Breast epithelium (tissue), 4 donors: ENCODE measurements at regions not wholly inside any gene's neighbourhood (a gene's known extent, or its start where the extent isn't known, plus 50 kb on each side); places are given as distances from the start of the nearest gene placed in this dataset.

Source experiments
- DNase-seq, 2 donors: peaks; one replicate each; pipeline ENCODE4 v3.0.0-alpha.2; 2019; ENCODE audit warnings: low spot score in 2 of 2
- H3K27ac ChIP-seq, 2 donors: fragments of 200-600 bp; sonication (generic) in 1 of 2; one replicate each; pipeline ENCODE4 v1.5.1; 2016 to 2019; ENCODE audit warnings: mild to moderate bottlenecking in 1 of 2
- H3K27me3 ChIP-seq, 2 donors: fragments of 200-600 bp; sonication (generic) in 1 of 2; one replicate each; pipeline versions ENCODE4 v1.5.1 to v1.6.0; 2017 to 2019; ENCODE audit warnings: control low read depth in 1 of 2, mild to moderate bottlenecking in 1 of 2
- H3K36me3 ChIP-seq: fragments of 200-600 bp; one replicate; pipeline ENCODE4 v1.5.1; 2019
- H3K4me1 ChIP-seq, 2 donors: fragments of 200-600 bp; sonication (generic); one replicate each; pipeline ENCODE4 v1.5.1; 2016 to 2019; ENCODE audit warnings: control low read depth in 1 of 2
- H3K4me3 ChIP-seq, 3 donors: fragments of 200-600 bp; sonication (generic); 1 replicate in 2 of 3; 2 replicates in 1 of 3; pipeline ENCODE4 v1.5.1; 2016 to 2019; ENCODE audit warnings: mild to moderate bottlenecking in 3 of 3, moderate library complexity in 2 of 3
- H3K9me3 ChIP-seq, 2 donors: fragments of 200-600 bp; sonication (generic) in 1 of 2; one replicate each; pipeline ENCODE4 v1.5.1; 2016 to 2019; ENCODE audit warnings: control low read depth in 1 of 2
- POLR2A ChIP-seq: fragments of 450-650 bp; IDR thresholded peaks from one replicate; pipeline ENCODE4 v1.6.1; 2016; ENCODE audit warnings: antibody characterized with exemption, mild to moderate bottlenecking, moderate library complexity
- POLR2AphosphoS5 ChIP-seq, 3 donors: sonication (generic); formaldehyde crosslinking; IDR thresholded peaks; one replicate each; pipeline ENCODE4 v1.6.1; 2017; ENCODE audit warnings: antibody characterized with exemption in 3 of 3
- intact Hi-C: fragments of 100-400 bp; cut with DNase I; formaldehyde crosslinking; loops from one replicate; pipeline ENCODE4 v1.15.1; 2023; ENCODE audit warnings: low total_unique reads
- TF ChIP-seq, protein P1 (sequence below), 3 donors: fragments of 450-650 bp; IDR thresholded peaks; one replicate each; pipeline ENCODE4 v1.5.1; 2016 to 2017; ENCODE audit warnings: antibody characterized with exemption in 3 of 3, mild to moderate bottlenecking in 3 of 3, moderate library complexity in 3 of 3

DNA sequence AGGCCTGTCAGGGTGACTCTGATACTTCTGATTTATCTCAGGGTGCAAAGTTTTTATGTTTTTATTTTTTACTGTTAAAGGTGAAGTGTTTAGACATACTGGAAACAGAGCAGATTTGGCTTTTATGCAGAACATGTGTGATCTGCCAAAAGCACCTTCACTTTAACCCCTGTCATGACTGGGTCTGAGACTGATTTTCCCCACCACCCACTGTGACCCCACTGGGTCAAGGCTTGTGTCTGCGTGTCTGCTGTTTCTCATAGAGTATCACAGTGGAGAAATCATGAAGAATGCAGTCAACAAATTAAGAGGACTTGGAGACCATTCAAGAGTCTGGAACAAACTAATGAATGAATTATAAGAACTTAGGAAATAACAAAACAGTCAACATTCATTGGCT, 131.2 kb downstream of the SPTSSA start:
- Histone ChIP-seq H3K27me3 (no peaks in the 10 kb centered on the region), H3K9me3 (no peaks in the 10 kb centered on the region), H3K27ac (peak overlapping the region in 1 of 2 donors; percentile 16), H3K4me3 (no peak overlapping the region), H3K36me3 (no peaks in the 10 kb centered on the region), H3K4me1 (no peaks in the 10 kb centered on the region)
- intact Hi-C loops, result no loop called here
- TF ChIP-seq POLR2A (no peak), POLR2AphosphoS5 (IDR thresholded peaks at IDR 0.05) (no peak)
- TF ChIP-seq, protein P1, sequence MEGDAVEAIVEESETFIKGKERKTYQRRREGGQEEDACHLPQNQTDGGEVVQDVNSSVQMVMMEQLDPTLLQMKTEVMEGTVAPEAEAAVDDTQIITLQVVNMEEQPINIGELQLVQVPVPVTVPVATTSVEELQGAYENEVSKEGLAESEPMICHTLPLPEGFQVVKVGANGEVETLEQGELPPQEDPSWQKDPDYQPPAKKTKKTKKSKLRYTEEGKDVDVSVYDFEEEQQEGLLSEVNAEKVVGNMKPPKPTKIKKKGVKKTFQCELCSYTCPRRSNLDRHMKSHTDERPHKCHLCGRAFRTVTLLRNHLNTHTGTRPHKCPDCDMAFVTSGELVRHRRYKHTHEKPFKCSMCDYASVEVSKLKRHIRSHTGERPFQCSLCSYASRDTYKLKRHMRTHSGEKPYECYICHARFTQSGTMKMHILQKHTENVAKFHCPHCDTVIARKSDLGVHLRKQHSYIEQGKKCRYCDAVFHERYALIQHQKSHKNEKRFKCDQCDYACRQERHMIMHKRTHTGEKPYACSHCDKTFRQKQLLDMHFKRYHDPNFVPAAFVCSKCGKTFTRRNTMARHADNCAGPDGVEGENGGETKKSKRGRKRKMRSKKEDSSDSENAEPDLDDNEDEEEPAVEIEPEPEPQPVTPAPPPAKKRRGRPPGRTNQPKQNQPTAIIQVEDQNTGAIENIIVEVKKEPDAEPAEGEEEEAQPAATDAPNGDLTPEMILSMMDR (IDR thresholded peaks at IDR 0.05), result no peak
- DNase-seq, result no peak

DNA sequence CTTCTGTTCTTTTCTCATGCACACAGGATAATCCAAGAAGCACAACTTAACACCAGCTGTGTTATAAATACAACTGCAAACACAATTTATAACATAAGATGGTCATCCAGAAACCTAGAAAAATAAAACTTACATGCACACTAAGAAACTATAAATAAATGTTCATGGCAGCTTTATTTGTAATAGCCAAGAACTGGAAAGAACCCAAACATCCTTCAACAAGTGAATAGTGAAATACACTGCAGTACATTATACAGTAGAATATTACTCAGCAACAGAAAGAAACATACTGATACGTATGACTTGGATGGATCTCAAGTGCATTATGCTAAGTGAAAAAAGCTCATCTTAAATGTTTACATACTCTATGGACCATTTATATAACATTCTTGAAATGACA, 132.7 kb downstream of the SPTSSA start:
- Histone ChIP-seq H3K36me3 (no peaks in the 10 kb centered on the region), H3K27me3 (no peaks in the 10 kb centered on the region), H3K4me1 (no peaks in the 10 kb centered on the region), H3K27ac (no peak overlapping the region), H3K9me3 (no peaks in the 10 kb centered on the region), H3K4me3 (no peak overlapping the region)
- intact Hi-C loops, result no loop called here
- TF ChIP-seq POLR2A (no peak), POLR2AphosphoS5 (IDR thresholded peaks at IDR 0.05) (no peak)
- TF ChIP-seq, protein P1 (IDR thresholded peaks at IDR 0.05), result no peak
- no peak for DNase-seq

DNA sequence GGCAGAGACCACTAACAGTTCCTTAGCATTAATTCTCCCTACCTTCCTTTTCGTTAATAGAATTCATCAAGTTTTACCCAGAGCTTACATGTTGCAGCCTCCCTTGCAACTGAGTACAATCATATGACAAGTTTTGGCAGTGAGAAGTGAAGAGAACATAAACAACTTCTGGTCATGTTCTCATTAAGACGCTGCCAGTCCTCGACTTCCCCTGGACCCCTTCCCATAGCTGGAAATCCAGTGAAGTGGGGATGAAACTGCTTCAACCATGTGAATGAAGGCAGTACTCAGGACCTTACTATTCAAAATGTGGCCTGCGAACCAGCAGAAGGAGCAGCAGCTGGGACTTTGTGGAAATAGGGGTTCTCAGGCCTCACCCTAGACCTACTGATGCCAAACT, 133.9 kb downstream of the SPTSSA start:
- intact Hi-C loops, result no loop called here
- Histone ChIP-seq H3K36me3 (no peaks in the 10 kb centered on the region), H3K9me3 (no peaks in the 10 kb centered on the region), H3K4me1 (no peaks in the 10 kb centered on the region), H3K27ac (no peak overlapping the region), H3K4me3 (no peak overlapping the region), H3K27me3 (no peaks in the 10 kb centered on the region)
- TF ChIP-seq POLR2AphosphoS5 (IDR thresholded peaks at IDR 0.05) (no peak), POLR2A (no peak)
- TF ChIP-seq, protein P1 (IDR thresholded peaks at IDR 0.05), result no peak
- DNase-seq, result no peak

DNA sequence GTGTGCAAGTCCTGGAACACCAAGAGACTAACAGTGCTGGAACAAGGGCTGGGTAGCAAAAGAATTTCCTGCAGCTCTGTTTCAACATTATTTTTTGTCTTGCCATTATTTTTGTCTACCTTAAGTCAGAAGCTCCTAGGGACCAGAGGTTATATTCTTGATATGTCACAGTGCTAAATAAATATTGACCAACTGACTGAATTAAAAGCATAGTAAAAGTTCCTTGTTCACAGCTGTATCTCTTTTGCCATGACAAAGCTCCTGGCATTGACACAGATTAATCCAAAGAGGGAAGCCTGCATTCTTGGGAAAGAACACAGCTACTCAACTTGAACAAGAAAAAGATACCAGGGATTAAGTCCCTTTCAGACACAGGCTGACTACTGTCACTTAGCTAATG, 136.5 kb downstream of the SPTSSA start:
- DNase-seq, result no peak
- no peaks in the 10 kb centered on the region for H3K36me3 ChIP-seq
- H3K9me3 ChIP-seq, result no peaks in the 10 kb centered on the region
- TF ChIP-seq, protein P1 (IDR thresholded peaks at IDR 0.05), result no peak
- no peak for TF ChIP-seq POLR2AphosphoS5 (IDR thresholded peaks at IDR 0.05)
- TF ChIP-seq POLR2A, result no peak
- H3K27ac ChIP-seq, result no peak overlapping the region
- intact Hi-C loops, result no loop called here
- no peak overlapping the region for H3K4me3 ChIP-seq
- no peaks in the 10 kb centered on the region for H3K27me3 ChIP-seq
- H3K4me1 ChIP-seq, result no peaks in the 10 kb centered on the region

DNA sequence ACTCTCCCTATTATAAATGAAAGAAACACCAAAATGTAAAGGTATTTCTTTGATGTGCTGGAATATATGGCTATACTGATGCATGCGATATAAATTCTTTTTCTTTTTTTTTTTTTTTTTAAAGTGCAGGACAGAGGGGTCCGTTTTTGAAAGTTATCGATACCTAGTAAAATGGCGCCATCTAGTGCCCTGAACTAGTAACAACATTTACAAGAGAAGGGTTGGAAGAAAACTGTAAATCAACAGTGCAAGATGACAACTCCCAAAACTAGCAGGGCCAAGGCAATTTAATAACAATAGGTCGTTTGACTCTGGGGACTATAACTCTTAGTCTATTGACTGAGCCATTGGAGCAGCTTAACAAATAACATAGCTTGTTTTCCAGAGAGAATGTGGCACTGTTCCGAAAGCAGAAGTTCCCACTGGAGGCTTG, 137.7 kb downstream of the SPTSSA start:
- Histone ChIP-seq H3K36me3 (no peaks in the 10 kb centered on the region), H3K4me1 (no peaks in the 10 kb centered on the region), H3K9me3 (no peaks in the 10 kb centered on the region), H3K27ac (no peak overlapping the region), H3K27me3 (no peaks in the 10 kb centered on the region), H3K4me3 (no peak overlapping the region)
- DNase-seq, result no peak
- TF ChIP-seq POLR2A (no peak), POLR2AphosphoS5 (IDR thresholded peaks at IDR 0.05) (no peak)
- TF ChIP-seq, protein P1 (IDR thresholded peaks at IDR 0.05), result peak; percentile 22 to 43 (median 38)
- intact Hi-C loops, result no loop called here
